ENCODE measurements at regions not wholly inside any gene's neighbourhood (a gene's known extent, or its start where the extent isn't known, plus 50 kb on each side); places are given as distances from the start of the nearest gene placed in this dataset.
"Not testable (repeated sequence)": the region's sequence is repeated elsewhere in the genome, so short reads cannot be mapped to it uniquely, and the experiment has no call there.

- not testable (repeated sequence) for TF ChIP-seq POLR2A, POLR2AphosphoS5 (IDR thresholded peaks at IDR 0.05)
- TF ChIP-seq, protein P1, sequence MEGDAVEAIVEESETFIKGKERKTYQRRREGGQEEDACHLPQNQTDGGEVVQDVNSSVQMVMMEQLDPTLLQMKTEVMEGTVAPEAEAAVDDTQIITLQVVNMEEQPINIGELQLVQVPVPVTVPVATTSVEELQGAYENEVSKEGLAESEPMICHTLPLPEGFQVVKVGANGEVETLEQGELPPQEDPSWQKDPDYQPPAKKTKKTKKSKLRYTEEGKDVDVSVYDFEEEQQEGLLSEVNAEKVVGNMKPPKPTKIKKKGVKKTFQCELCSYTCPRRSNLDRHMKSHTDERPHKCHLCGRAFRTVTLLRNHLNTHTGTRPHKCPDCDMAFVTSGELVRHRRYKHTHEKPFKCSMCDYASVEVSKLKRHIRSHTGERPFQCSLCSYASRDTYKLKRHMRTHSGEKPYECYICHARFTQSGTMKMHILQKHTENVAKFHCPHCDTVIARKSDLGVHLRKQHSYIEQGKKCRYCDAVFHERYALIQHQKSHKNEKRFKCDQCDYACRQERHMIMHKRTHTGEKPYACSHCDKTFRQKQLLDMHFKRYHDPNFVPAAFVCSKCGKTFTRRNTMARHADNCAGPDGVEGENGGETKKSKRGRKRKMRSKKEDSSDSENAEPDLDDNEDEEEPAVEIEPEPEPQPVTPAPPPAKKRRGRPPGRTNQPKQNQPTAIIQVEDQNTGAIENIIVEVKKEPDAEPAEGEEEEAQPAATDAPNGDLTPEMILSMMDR (IDR thresholded peaks at IDR 0.05 in 8 of 11, conservative IDR thresholded peaks at IDR 0.05 in 3 of 11), result not testable (repeated sequence)
These were observed 499.7 kb upstream of the ATP2B1 start for GRCh38 chr12:90208379-90208778.

Measured in spleen (tissue), 7 donors.